Psoas muscle (tissue), 7 donors: ENCODE measurements at regions not wholly inside any gene's neighbourhood (a gene's known extent, or its start where the extent isn't known, plus 50 kb on each side); places are given as distances from the start of the nearest gene placed in this dataset.

ENCODE experiments used
- ATAC-seq, 4 donors: fragments of 200-7000 bp; cut with Tn5 transposase; one replicate each; pipeline ENCODE4 v1.9.1; 2020; ENCODE audit warnings: moderate library complexity in 3 of 4, mild to moderate bottlenecking in 2 of 4
- DNase-seq, 2 donors: peaks; one replicate each; pipeline ENCODE4 v3.0.0-alpha.2; 2020
- H3K27ac ChIP-seq: fragments of 200-600 bp; one replicate; pipeline ENCODE4 v1.8.0; 2022
- H3K27me3 ChIP-seq, 3 donors: fragments of 200-600 bp in 1 of 3; one replicate each; pipeline versions ENCODE4 v1.6.1 to v1.8.0; 2013 to 2022; ENCODE audit warnings: low read length in 2 of 3, mild to moderate bottlenecking in 2 of 3, moderate library complexity in 1 of 3; ENCODE audit not compliant: insufficient read depth in 3 of 3
- H3K36me3 ChIP-seq, 2 donors: fragments of 200-600 bp in 1 of 2; one replicate each; pipeline versions ENCODE4 v1.6.1 to v1.8.0; 2013 to 2022; ENCODE audit warnings: low read depth in 1 of 2, mild to moderate bottlenecking in 1 of 2, moderate library complexity in 1 of 2; ENCODE audit not compliant: insufficient read depth in 1 of 2
- H3K4me1 ChIP-seq: fragments of 200-600 bp; one replicate; pipeline ENCODE4 v1.8.0; 2022
- H3K4me3 ChIP-seq: fragments of 200-600 bp; one replicate; pipeline ENCODE4 v1.8.0; 2022; ENCODE audit warnings: mild to moderate bottlenecking
- H3K9me3 ChIP-seq: fragments of 200-600 bp; one replicate; pipeline ENCODE4 v1.8.0; 2022
- WGBS, 3 donors: extraction: QIAGEN DNeasy Blood & Tissue Kit; methylation state at CpG; one replicate each; pipeline versions ENCODE4 v1.1.6 to v1.1.7; 2013; 5-methylcytosine and 5-hydroxymethylcytosine counted together
- intact Hi-C, 2 donors: fragments of 100-400 bp; cut with DNase I; formaldehyde crosslinking; loops; one replicate each; pipeline versions ENCODE4 v1.11.0 to v1.14.2; 2022
- TF ChIP-seq, protein P1 (sequence below): fragments of 200-600 bp; IDR thresholded peaks from one replicate; pipeline ENCODE4 v1.8.0; 2022; ENCODE audit warnings: antibody characterized with exemption
- donor health status: healthy with polysubstance abuse.
- donor health status: DM: no; HTN: no; CAD: no; lungs with moderate emphysema.
- donor health status: Bipolar disorder and iron deficiency.
- donor health status: healthy.
- donor health status: DM: yes; HTN: yes; CAD: no.
- donor health status: DM: no; HTN: no; CAD: no.
- donor health status: DM: yes; HTN: yes; CAD: no.

DNA sequence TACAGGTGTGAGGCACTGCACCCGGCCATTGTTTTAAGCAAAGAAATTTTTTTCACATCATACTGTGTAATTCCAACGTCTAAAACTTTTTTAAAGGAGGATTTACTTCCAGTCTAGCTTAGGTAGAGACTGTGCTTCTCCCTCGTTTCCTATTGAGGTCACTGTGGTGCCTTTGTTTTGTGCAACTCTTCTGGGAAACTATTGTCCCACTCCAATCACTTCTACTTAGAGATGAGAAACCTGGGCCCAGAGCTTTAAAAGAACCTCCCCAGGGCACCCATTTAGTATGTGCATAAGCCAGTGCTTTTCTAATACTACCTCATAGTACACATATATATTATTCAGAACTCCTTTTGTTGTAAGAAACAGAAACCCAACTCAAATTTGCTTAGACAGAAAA is 120.0 kb upstream of the ZNF644 start:
- H3K4me3 ChIP-seq: no peak overlapping the region
- H3K9me3 ChIP-seq: no peaks in the 10 kb centered on the region
- 36 to 54% (median 52%) methylated on average over 3 of the region's 3 CpGs for WGBS, 3 donors
- no peaks in the 10 kb centered on the region for H3K4me1 ChIP-seq
- intact Hi-C loops: no loop called here
- H3K27ac ChIP-seq: no peak overlapping the region
- no peaks in the 10 kb centered on the region for H3K36me3 ChIP-seq
- H3K27me3 ChIP-seq: no peaks in the 10 kb centered on the region
- TF ChIP-seq, protein P1, sequence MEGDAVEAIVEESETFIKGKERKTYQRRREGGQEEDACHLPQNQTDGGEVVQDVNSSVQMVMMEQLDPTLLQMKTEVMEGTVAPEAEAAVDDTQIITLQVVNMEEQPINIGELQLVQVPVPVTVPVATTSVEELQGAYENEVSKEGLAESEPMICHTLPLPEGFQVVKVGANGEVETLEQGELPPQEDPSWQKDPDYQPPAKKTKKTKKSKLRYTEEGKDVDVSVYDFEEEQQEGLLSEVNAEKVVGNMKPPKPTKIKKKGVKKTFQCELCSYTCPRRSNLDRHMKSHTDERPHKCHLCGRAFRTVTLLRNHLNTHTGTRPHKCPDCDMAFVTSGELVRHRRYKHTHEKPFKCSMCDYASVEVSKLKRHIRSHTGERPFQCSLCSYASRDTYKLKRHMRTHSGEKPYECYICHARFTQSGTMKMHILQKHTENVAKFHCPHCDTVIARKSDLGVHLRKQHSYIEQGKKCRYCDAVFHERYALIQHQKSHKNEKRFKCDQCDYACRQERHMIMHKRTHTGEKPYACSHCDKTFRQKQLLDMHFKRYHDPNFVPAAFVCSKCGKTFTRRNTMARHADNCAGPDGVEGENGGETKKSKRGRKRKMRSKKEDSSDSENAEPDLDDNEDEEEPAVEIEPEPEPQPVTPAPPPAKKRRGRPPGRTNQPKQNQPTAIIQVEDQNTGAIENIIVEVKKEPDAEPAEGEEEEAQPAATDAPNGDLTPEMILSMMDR: no peak
- ATAC-seq: no peak
- DNase-seq: no peak

DNA sequence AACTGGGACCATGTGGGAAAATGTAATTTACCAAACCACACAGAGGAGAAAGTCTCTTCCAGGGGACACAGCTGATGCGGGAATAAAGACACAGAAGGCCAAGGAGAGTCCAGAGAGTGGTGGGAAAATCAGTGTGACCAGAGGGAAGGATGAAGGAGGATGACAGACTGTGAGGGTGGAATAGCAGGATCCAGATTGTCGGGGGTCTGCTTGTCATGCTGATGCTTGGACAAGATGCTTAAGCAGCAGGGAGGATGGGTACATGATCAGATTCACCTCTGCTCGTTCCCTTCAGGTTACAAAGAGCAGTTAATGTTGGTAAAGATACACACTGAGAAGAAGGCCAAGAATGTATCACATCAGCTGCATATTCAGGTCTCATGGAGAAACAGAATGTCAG is 117.1 kb upstream of the ZNF644 start:
- H3K4me3 ChIP-seq: no peak overlapping the region
- no peaks in the 10 kb centered on the region for H3K9me3 ChIP-seq
- H3K27ac ChIP-seq: no peak overlapping the region
- no peak for DNase-seq
- no peaks in the 10 kb centered on the region for H3K36me3 ChIP-seq
- H3K27me3 ChIP-seq: no peaks in the 10 kb centered on the region
- intact Hi-C loops: no loop called here
- no peak for ATAC-seq
- WGBS, 3 donors: 36 to 50% (median 43%) methylated on average over 3 of the region's 3 CpGs
- TF ChIP-seq, protein P1: no peak
- no peaks in the 10 kb centered on the region for H3K4me1 ChIP-seq

DNA sequence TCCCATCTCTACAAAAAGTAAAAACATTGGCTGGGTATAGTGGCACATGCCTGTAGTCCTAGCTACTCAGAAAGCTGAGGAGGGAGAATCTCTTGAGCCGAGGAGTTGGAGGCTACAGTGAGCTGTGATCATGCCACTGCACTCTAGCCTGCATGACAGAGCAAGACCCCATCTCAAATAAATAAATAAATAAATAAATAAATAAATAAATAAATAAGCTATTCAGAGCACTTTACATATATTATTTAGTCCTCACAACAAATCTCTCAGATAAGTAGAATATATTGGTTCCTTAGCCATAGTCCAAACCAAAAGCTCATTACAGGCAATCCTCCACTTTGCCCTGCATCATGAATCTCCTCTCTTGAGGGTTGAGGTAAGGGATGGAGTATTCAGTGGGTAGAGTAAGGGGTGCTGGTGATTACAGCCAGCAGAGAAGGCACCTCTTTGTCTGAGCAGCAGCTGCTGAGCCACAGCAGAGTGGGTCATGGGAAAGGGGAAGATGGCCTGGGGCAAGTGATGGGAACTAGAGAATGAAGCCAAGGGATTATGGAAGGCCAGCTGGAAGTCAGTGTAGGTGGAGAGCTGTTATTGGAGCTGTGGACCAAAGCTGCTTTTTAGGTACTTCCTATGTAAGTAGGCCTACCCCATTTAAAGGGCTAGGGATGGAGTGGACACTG is 115.5 kb upstream of the ZNF644 start:
- no peaks in the 10 kb centered on the region for H3K9me3 ChIP-seq
- ATAC-seq (no peak), DNase-seq (no peak)
- TF ChIP-seq, protein P1: no peak
- H3K4me3 ChIP-seq: no peak overlapping the region
- H3K4me1 ChIP-seq: no peaks in the 10 kb centered on the region
- H3K27ac ChIP-seq: no peak overlapping the region
- no peaks in the 10 kb centered on the region for H3K36me3 ChIP-seq
- no peaks in the 10 kb centered on the region for H3K27me3 ChIP-seq
- intact Hi-C loops: no loop called here
- 83 to 100% (median 96%) methylated on average over 1 of the region's 1 CpG for WGBS, 3 donors

DNA sequence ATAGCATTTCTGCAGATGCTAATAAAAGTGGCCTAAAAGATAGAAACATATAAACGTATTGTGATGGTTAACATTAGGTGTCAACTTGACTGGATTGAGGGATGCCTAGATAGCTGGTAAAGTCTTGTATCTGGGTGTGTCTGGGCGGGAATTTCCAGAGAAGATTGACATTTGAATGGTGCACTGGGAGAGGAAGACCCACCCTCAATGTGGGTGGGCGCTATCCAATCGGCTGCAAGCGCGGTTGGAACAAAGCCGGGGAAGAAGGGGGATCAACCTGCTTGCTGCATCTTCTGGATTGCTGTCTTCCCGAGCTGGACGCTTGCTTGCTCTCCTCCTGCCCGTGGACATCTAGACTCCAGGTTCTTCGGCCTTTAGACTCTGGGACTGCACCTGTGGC is 114.0 kb upstream of the ZNF644 start:
- Histone ChIP-seq H3K9me3 (no peaks in the 10 kb centered on the region), H3K4me3 (no peak overlapping the region), H3K4me1 (no peaks in the 10 kb centered on the region), H3K36me3 (no peaks in the 10 kb centered on the region), H3K27ac (no peak overlapping the region), H3K27me3 (no peaks in the 10 kb centered on the region)
- no peak for DNase-seq
- 93 to 95% (median 95%) methylated on average over 11 of the region's 11 CpGs for WGBS, 3 donors
- intact Hi-C loops: no loop called here
- TF ChIP-seq, protein P1: no peak
- ATAC-seq: no peak

DNA sequence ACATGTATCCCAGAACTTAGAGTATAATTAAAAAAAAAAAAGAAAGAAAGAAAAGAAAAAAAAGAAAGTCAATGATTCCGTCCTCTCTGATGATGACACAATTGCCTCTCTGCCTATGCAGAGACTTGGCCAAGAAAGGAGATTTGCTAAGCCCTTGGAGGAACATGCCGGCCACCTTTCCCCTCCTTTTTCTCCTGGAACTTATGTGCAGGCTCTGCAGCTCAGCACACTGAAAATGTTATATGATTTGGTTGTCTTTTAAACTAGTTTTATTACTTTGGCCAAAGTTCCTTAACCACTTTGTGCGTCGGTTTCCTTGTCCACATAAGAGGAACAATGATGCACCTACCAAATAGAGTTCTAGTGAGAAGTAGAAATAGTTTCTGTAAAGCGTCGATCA is 111.4 kb upstream of the ZNF644 start:
- 73 to 80% (median 78%) methylated on average over 6 of the region's 6 CpGs for WGBS, 3 donors
- Histone ChIP-seq H3K9me3 (no peaks in the 10 kb centered on the region), H3K4me3 (no peak overlapping the region), H3K27me3 (no peaks in the 10 kb centered on the region), H3K4me1 (no peaks in the 10 kb centered on the region), H3K27ac (no peak overlapping the region), H3K36me3 (no peaks in the 10 kb centered on the region)
- no peak for ATAC-seq
- intact Hi-C loops: no loop called here
- DNase-seq: no peak
- TF ChIP-seq, protein P1: no peak
